GM19351 (cell line): ENCODE measurements at regions not wholly inside any gene's neighbourhood (a gene's known extent, or its start where the extent isn't known, plus 50 kb on each side); places are given as distances from the start of the nearest gene placed in this dataset.

Experiments
- ATAC-seq: cut with Tn5 transposase; IDR thresholded peaks from one replicate; pipeline ENCODE4 v1.9.1; 2021; ENCODE audit warnings: mild to moderate bottlenecking, moderate library complexity; ENCODE audit not compliant: unreplicated experiment

GRCh38 chr10:28481968-28482367 lies 51.0 kb upstream of the WAC start:
- no peak for ATAC-seq
